ENCODE measurements at regions not wholly inside any gene's neighbourhood (a gene's known extent, or its start where the extent isn't known, plus 50 kb on each side); places are given as distances from the start of the nearest gene placed in this dataset.
A peak's percentile ranks its signal among the peaks of the same experiment; 100 is the strongest.

DNA sequence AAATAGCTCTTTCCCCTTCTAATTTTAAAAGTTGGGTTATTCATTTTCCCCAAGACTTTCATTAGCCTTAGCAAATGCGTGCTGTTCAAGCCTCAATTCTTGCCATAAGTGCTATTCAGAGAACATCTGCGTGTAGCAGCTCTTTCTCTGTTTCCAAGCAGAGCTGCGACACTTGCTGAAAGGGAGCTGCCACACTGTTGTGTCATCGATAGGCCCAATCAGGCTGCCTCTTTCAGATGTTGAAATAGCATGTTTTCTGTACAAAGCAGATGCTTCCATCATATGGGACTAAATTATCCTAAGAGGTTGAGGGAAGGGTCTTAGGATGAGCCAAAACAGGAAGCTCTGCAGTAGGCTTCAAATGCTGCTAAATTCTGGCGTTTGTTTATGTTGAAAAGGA is 220.9 kb upstream of the CDC14C start:
- no peak for DNase-seq (ENCODE audit: low read depth, low spot score)
- in situ Hi-C loops (cut with HindIII; ENCODE audit: low pct_unique_long_range_greater_than_20kb, low sequenced_read_pairs), result no loop called here

DNA sequence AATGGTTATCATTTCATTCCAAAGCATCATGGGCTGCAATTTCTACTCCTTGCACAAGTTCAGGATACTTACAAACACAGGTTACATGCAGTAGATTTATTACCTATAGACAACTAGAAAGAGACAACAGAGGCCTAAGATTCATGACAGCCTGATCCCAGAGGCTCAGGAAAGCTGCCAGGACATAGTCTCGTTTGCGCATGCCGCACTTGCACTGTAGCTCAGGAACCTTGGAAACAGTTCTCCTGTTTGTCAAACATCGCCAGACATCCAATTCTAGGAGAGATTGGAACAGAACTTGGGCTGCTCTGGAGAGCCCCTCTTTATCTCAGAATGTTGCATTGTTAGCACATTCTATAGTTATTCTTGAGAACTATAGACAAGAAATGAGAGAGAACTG is 216.2 kb upstream of the CDC14C start:
- DNase-seq (ENCODE audit: low read depth, low spot score), result no peak
- in situ Hi-C loops (cut with HindIII; ENCODE audit: low pct_unique_long_range_greater_than_20kb, low sequenced_read_pairs), result no loop called here

DNA sequence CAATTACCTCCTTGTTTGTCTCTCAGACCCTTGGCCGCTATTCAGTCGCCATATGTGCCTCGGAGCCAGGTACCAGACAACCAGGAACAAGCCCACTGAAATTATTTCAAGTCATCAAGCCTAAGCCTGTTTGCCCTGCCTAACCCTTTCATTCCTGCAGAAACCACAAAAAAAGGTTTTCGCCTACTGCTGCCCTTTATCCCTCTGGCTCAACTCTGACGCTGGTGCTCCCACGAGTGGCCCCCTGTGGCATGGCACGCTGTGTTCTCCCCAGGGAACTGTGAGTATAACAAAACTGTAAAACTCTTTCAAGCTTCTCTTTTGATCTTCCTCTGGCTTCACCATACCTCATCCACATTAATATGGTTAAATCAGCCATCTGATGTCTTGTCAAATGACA is 215.7 kb upstream of the CDC14C start:
- peak; percentile 26 for DNase-seq (ENCODE audit: low read depth, low spot score)
- in situ Hi-C loops (cut with HindIII; ENCODE audit: low pct_unique_long_range_greater_than_20kb, low sequenced_read_pairs), result no loop called here

DNA sequence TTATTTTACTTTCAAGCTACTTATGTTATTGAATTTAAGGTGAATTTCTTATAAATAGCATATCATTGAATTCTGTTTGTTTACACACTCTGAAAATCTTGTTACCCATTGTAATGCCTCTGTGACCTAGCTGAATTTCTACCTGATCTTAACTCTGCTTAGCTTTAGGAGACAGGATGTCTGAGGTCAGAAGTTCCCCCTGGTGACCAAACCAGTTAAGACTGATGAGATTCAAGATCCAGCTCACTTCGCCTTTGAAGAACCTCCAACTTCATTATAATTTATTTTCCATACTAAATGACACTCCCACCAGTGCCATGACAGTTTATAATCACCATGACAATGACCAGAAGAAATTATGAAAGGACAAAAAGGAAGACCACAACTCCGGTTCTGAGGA is 213.4 kb upstream of the CDC14C start:
- in situ Hi-C loops (cut with HindIII; ENCODE audit: low pct_unique_long_range_greater_than_20kb, low sequenced_read_pairs), result no loop called here
- DNase-seq (ENCODE audit: low read depth, low spot score), result no peak

DNA sequence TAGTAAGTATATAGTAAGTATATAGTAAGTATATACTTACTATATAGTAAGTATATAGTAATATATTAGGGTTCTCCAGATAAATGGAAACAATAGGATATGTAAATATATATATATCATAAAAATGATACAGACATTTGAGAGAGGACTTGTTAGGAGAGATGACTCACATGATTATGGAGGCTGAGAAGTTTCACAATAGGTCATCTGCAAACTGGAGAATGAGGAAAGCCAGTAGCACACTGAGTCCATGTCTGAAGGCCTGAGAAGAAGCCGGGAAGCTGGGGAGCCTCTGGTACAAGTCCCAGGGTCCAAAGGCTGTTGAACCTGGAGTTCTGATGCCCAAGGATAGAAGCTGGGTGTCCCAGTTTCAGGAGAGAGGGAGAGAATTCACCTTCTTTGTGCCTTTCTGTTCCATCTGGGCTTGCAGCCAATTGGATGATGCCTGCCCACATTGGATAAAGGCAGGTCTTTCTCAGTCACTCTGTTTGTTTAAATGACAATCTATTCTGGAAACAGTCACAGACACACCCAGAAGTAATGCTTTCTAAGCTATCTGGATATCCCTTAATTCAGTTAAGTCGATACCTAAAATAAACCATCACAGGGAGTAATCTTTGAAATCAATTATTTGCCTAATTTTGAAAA is 205.5 kb upstream of the CDC14C start:
- in situ Hi-C loops (cut with HindIII; ENCODE audit: low pct_unique_long_range_greater_than_20kb, low sequenced_read_pairs), result no loop called here
- no peak for DNase-seq (ENCODE audit: low read depth, low spot score)

DNA sequence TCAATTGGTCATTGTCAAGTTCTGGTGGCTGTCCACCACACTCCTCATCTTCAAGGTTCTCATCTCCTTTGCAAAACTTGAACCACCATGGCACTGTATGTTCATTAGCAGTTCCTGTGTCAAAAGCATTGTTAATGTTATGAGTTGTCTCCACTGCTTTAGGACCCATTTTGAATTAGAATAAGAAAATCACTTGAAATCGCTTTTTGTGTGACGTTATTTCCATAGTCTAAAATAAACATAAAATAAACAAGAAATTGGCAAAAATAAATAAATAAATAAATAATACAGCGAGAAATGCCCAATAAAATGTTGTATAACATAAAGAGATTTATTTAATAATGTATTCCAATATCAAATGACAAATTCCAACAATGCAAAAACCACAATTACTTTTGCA is 195.5 kb upstream of the CDC14C start:
- in situ Hi-C loops (cut with HindIII; ENCODE audit: low pct_unique_long_range_greater_than_20kb, low sequenced_read_pairs), result no loop called here
- no peak for DNase-seq (ENCODE audit: low read depth, low spot score)

DNA sequence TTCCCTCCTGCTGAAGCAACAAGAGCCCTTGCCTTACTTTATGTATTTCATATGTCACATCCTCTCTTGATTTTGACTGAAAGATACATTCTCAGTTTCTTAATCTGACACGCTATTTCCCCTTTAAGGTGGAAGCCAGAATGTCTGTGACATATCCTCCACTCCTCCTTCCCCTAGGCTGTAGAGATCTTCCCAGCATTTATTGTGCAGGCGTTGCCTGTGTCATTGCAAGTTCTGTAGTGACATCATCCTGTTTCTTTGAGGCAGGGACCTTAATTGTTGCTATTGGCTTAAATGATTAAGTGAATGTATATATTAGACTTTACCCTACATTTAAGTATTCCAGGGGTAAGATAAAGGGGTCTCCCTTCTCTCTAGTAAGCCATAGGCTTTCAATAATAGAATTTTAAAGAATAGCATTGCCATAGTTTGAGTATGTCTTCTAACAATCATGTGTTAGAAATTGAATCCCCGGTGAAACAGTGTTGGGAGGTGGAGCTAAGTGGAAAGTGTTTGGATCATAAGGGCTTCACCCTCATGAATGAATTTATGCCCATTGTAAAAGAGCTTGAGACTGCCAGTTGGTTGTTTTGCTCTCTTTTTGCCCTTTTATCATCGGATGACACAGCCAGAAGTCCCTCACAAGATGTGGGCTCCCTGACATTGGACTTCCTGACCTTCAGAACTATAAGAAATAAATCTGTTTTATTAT is 189.5 kb upstream of the CDC14C start:
- DNase-seq (ENCODE audit: low read depth, low spot score), result no peak
- in situ Hi-C loops (cut with HindIII; ENCODE audit: low pct_unique_long_range_greater_than_20kb, low sequenced_read_pairs), result no loop called here

DNA sequence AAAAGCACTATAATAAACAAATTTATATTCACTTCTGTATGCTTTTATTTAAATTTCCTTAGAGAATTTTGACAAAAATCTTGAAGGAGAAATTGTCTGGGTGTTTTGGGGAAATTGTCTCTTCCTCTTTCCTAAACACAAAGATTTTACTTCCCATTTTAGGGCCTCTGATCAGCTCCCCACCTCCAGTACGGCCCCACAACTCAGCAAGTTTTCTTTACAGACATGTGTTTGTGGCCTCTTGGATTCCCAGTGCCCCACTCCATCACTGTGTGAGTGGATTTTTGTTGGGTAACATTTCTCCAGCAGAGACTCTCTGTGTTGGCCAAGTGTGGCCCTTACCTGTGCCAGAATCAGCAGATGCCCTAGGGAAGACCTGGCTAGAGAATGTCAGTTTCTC is 182.8 kb upstream of the CDC14C start:
- in situ Hi-C loops (cut with HindIII; ENCODE audit: low pct_unique_long_range_greater_than_20kb, low sequenced_read_pairs), result no loop called here
- DNase-seq (ENCODE audit: low read depth, low spot score), result no peak

DNA sequence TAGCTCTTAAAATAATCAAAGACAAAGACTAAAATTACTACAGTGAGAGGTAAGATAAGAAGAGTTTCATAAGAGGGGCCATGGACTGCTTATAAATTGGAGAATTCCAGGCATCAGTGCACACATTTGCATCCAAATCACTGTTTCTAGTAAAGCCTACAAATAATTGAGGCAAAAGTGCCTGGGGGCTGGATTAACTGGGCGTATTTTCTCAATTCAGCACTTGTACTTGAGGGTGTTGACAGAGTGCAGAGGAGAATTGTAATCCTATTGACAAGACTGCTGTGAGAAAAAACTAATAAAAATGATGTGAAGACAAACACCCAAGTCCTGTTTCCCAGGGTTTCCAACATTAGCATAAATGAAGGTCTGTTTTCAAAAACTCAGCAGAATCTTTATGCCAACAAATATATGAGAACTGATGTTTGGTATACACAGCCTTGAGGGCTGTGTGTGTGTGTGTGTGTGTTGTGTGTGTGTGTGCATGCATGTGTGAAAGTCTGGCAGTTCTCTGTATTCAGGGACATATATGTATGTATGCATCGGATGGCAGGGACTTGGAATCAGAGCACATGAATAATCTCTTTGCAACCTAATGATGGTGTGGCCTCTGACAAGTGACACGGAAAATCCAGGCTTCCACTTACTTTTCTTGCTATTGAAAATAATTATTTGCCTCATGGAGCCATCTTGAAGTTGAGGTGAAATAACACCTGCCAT is 182.1 kb upstream of the CDC14C start:
- in situ Hi-C loops (cut with HindIII; ENCODE audit: low pct_unique_long_range_greater_than_20kb, low sequenced_read_pairs), result no loop called here
- DNase-seq (ENCODE audit: low read depth, low spot score), result no peak

DNA sequence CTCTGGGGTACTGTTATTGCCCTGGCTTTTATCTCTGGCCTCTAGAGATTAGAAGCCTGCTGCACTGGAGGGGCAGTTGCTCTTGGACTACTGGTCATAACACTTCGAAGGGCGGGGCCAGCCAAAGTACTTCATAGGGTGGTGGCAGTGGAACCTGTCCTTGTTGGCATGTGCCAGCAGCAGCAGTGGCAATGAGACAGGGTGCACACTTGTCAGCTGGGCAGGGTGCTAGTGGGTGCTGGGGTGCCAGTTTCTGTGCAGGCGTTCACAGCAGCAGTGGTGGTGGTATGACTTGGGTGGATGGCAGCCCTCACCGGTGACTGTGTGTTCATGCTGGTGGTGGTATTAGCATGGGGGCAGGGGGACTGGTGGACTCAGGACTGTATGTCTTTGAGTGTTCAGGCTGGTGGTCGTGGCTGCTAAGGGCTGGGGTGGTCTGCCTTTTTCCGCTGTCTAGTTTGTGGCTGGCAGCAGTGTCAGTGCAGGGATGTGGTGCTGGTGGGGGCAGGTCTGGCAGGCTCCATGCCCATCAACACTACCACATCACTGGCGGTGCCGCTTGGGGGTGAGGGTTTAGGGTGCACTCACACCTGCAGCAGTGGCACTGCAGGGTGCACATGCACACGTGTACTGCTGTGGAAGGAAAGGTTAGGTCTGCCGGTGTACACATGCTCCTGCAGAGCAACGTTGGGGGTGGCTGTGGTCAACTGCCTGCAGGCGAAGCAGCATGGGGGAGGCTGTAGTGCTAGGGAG is 176.1 kb upstream of the CDC14C start:
- no peak for DNase-seq (ENCODE audit: low read depth, low spot score)
- in situ Hi-C loops (cut with HindIII; ENCODE audit: low pct_unique_long_range_greater_than_20kb, low sequenced_read_pairs), result no loop called here

DNA sequence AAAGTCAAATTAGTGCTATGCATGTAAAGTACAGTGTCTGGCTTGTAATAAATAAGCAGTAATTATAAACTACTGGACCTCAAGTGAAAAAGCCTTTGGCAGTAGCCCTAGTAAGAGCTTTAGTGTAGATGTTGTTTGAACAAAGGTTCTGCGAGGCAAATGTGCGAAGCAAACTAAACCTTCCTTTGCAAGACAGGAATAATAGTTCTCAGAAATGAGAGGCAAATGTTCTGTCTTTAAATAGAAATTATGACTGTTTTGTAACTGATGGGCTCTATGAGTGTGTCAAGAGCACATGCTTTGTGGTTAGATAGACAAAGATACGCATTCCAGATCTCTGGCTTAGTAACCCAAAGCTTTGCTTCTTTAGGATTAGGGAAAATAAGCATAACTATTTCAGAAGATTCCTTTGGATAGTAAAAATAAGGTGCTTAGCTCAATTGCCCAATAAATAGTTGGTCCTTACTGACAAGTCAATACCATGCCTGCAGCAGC is 169.2 kb upstream of the CDC14C start:
- in situ Hi-C loops (cut with HindIII; ENCODE audit: low pct_unique_long_range_greater_than_20kb, low sequenced_read_pairs), result no loop called here
- no peak for DNase-seq (ENCODE audit: low read depth, low spot score)

DNA sequence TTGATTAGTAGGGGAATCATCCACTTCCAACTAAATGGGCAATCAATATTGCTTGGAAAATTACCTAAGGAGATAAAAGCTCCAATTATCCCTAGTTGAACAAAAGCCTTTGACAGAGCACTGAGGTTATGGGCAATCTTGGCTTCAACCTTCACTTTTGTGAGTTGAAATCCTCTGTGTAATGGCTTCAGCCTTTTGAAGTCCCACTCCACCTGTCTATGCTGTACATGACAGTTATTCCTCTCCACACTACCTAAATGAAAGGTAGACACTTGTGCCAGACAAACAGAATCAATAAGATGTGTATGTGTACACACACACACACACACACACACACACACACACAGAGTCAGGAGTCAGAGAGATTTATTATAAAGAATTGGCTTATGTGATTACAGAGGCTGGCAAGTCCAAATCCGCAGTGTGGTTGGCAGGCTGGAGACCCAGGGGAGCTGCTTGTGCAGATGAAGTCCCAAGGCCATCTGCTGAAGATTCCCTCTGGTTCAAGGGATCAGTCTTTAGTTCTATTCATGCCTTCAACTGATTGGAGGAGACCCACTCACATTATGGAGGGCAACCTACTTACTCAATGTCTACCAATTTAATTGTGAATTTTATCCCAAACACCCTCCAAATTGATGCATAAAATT is 164.8 kb upstream of the CDC14C start:
- in situ Hi-C loops (cut with HindIII; ENCODE audit: low pct_unique_long_range_greater_than_20kb, low sequenced_read_pairs), result no loop called here
- DNase-seq (ENCODE audit: low read depth, low spot score), result no peak

DNA sequence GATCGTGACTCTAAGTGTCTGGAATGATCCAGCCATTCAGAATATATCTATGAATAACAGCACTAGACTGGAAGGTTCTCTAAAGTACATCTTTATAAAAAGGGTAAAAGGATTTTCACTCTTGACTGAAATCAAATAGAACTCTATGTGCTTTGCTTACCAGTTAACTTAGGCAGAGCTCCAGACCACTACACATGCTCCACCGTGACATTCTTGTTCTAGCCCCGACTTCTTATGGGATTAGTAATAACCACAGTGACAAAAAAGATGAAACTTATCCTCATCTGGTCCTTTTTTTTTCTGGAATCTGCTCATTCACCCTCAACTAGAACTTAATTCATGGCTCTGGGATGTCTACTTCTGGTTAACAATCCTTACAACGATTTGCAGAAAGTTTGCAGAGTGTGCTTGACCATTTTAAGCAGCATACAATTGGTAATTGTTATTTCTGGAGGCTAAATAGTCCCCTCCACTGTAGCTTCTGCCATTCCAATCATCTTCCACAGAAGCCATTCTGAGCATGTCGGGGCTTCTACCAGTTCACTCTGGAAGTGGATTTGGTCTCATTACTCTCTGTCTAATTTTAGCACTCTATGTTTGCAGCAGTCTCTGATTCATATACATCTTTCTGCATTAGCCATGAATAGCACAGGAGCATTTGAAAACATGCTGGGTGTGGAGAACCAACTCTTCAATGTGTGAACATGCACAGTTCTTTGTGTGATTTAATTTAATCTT is 163.7 kb upstream of the CDC14C start:
- DNase-seq (ENCODE audit: low read depth, low spot score), result no peak

DNA sequence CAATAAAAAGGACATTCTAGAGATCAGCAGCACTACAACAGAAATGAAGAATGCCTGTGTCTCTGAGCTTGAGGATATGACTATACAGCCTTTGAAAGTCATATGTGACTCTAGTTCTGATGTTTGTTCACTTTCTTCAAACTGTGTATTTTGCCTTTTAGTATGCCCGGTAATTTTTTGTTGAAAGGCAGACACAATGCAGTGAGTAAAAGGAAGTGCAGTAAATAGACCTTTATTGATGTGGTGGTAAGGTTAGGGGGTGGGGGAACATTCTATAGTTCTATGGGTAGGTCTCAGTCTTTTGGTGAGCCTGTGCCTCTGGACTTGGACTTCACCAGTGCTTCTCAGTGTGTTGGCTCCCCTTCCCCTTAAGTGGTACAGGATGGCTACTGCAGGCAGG is 143.5 kb upstream of the CDC14C start:
- DNase-seq (ENCODE audit: low read depth, low spot score), result no peak
- in situ Hi-C loops (cut with HindIII; ENCODE audit: low pct_unique_long_range_greater_than_20kb, low sequenced_read_pairs), result no loop called here

More for the DNA sequence above, 163.7 kb upstream of the CDC14C start:
- in situ Hi-C loops (cut with HindIII; ENCODE audit: low pct_unique_long_range_greater_than_20kb, low sequenced_read_pairs), result no loop called here

DNA sequence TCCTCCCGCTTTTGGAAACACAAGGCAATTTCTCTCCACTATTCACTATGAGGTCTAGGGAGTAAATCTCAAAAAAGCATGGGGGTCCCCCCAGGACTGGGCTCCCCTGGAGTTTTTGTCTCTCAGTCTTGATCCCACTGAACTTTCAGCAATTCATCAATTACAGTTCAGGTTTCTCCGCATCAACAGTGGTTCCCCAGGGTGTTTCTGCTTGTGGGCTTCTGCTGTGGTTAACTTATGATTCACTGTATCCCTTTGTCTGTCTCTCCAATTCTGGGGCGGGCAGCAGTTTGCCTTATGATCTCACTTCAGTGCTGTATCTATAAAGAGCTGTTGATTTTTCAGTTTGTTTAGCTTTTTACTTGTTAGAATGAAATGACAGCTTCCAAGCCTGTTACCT is 142.6 kb upstream of the CDC14C start:
- in situ Hi-C loops (cut with HindIII; ENCODE audit: low pct_unique_long_range_greater_than_20kb, low sequenced_read_pairs), result no loop called here

DNA sequence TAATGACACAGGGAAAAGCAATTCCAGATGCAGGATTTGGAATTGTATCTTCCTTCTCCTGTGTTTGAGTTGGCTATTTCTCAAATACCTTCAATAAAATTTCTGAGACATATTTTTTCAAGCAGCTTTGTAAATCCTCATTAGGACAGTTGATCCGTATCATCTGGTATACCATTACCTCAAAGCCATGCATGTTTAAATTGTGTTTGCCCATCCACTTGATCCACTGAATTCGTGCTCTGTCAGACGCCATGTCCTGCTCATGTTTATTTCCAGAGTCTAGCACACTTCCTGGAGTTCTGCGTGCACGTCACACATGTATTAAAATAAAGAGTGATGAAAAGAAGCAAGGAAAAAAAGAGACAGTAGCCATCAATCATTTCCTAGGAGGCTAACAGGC is 141.8 kb upstream of the CDC14C start:
- in situ Hi-C loops (cut with HindIII; ENCODE audit: low pct_unique_long_range_greater_than_20kb, low sequenced_read_pairs), result no loop called here
- no peak for DNase-seq (ENCODE audit: low read depth, low spot score)

More for the DNA sequence above, 142.6 kb upstream of the CDC14C start:
- peak; percentile 9 for DNase-seq (ENCODE audit: low read depth, low spot score)

DNA sequence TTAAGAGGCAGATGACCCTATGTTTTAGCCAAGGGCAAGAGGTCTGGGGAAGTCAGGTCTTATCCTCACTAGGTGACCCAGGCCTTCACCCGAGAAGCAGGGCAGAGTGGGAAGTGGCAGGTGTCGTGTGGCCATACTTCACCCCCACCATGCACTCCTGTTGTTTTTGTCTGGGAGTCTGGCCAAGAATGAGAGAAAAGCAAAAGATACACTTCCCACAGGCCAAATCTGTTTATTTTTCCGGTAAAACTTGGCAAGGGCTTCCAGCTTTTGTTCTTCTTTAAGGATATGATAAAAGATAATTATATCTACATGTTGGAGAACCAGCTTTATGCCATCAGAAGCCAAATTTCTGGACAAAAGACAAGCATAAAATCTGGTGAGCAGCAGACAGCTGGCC is 137.4 kb upstream of the CDC14C start:
- in situ Hi-C loops (cut with HindIII; ENCODE audit: low pct_unique_long_range_greater_than_20kb, low sequenced_read_pairs), result no loop called here
- DNase-seq (ENCODE audit: low read depth, low spot score), result no peak
